Activated T-helper 17 cell treated with anti-CD3 and anti-CD28 coated beads, Interleukin-2, amount 50 U/mL, for 72 hours (primary cell): ENCODE measurements at regions not wholly inside any gene's neighbourhood (a gene's known extent, or its start where the extent isn't known, plus 50 kb on each side); places are given as distances from the start of the nearest gene placed in this dataset.
"Not testable (repeated sequence)": the region's sequence is repeated elsewhere in the genome, so short reads cannot be mapped to it uniquely, and the experiment has no call there.

Experiments used
- ATAC-seq: fragments of 150-1000 bp; cut with Tn5 transposase; replicated peaks from 2 replicates; pipeline ENCODE4 v1.10.0; 2021; ENCODE audit warnings: mild to moderate bottlenecking, moderate library complexity
- H3K27ac Mint-ChIP-seq: one replicate; pipeline ENCODE4 v1.8.0; 2022; ENCODE audit warnings: mixed read lengths
- H3K27me3 Mint-ChIP-seq: one replicate; pipeline ENCODE4 v1.8.0; 2022; ENCODE audit warnings: mixed read lengths
- H3K36me3 Mint-ChIP-seq: one replicate; pipeline ENCODE4 v1.8.0; 2022; ENCODE audit warnings: low read depth, mild to moderate bottlenecking, mixed read lengths
- H3K4me1 Mint-ChIP-seq: one replicate; pipeline ENCODE4 v1.8.0; 2022; ENCODE audit warnings: mixed read lengths
- H3K4me3 Mint-ChIP-seq: one replicate; pipeline ENCODE4 v1.8.0; 2022; ENCODE audit warnings: mild to moderate bottlenecking, mixed read lengths
- H3K9me3 Mint-ChIP-seq: one replicate; pipeline ENCODE4 v1.8.0; 2022; ENCODE audit warnings: mixed read lengths

- ATAC-seq, H3K9me3 Mint-ChIP-seq, H3K27ac Mint-ChIP-seq, H3K4me3 Mint-ChIP-seq, H3K27me3 Mint-ChIP-seq: not testable (repeated sequence)
- Mint-ChIP-seq H3K36me3 (peaks cover 22% of the 10 kb centered on the region), H3K4me1 (peaks cover 16% of the 10 kb centered on the region)
Observed at GRCh38 chr2:8446751-8447150, 235.1 kb upstream of the ID2 start.

- Mint-ChIP-seq H3K36me3 (peaks cover 16% of the 10 kb centered on the region), H3K4me1 (peaks cover 20% of the 10 kb centered on the region), H3K27ac (no peak overlapping the region), H3K27me3 (no peaks in the 10 kb centered on the region), H3K4me3 (no peak overlapping the region), H3K9me3 (no peaks in the 10 kb centered on the region)
- peak; percentile 24 for ATAC-seq
Observed at GRCh38 chr2:8447610-8448221, 234.1 kb upstream of the ID2 start.

- Mint-ChIP-seq H3K36me3 (peaks cover 22% of the 10 kb centered on the region), H3K4me3 (no peak overlapping the region)
- ATAC-seq, result no peak
Observed at GRCh38 chr2:8448824-8449556, 232.9 kb upstream of the ID2 start.

GRCh38 chr2:8451273-8451672 lies 230.6 kb upstream of the ID2 start:
- Mint-ChIP-seq H3K36me3 (peaks cover 34% of the 10 kb centered on the region), H3K4me1 (peaks cover 37% of the 10 kb centered on the region), H3K9me3 (no peaks in the 10 kb centered on the region), H3K4me3 (no peak overlapping the region), H3K27ac (peak overlapping the region; percentile 28), H3K27me3 (no peaks in the 10 kb centered on the region)
- no peak for ATAC-seq

More at GRCh38 chr2:8448824-8449556, 232.9 kb upstream of the ID2 start:
- H3K27me3 Mint-ChIP-seq, result no peaks in the 10 kb centered on the region
- H3K9me3 Mint-ChIP-seq, result no peaks in the 10 kb centered on the region
- H3K27ac Mint-ChIP-seq, result no peak overlapping the region
- H3K4me1 Mint-ChIP-seq, result peaks cover 25% of the 10 kb centered on the region

- Mint-ChIP-seq H3K27me3 (no peaks in the 10 kb centered on the region), H3K4me1 (peaks cover 37% of the 10 kb centered on the region), H3K36me3 (peaks cover 34% of the 10 kb centered on the region), H3K4me3 (peak overlapping the region; percentile 77), H3K27ac (peak overlapping the region; percentile 86), H3K9me3 (no peaks in the 10 kb centered on the region)
- ATAC-seq, result no peak
Observed at GRCh38 chr2:8452296-8452695, 229.6 kb upstream of the ID2 start.

GRCh38 chr2:8452979-8453903 lies 228.6 kb upstream of the ID2 start:
- ATAC-seq, result peak; percentile 65
- Mint-ChIP-seq H3K4me3 (peak overlapping the region; percentile 77), H3K27ac (peak overlapping the region; percentile 86), H3K4me1 (peaks cover 37% of the 10 kb centered on the region), H3K27me3 (no peaks in the 10 kb centered on the region), H3K9me3 (no peaks in the 10 kb centered on the region), H3K36me3 (peaks cover 44% of the 10 kb centered on the region)

- H3K27me3 Mint-ChIP-seq, result no peaks in the 10 kb centered on the region
- peak overlapping the region; percentile 77 for H3K4me3 Mint-ChIP-seq
- peak overlapping the region; percentile 86 for H3K27ac Mint-ChIP-seq
- H3K9me3 Mint-ChIP-seq, result no peaks in the 10 kb centered on the region
- peaks cover 46% of the 10 kb centered on the region for H3K36me3 Mint-ChIP-seq
- ATAC-seq, result no peak
- H3K4me1 Mint-ChIP-seq, result peaks cover 37% of the 10 kb centered on the region
Observed at GRCh38 chr2:8453904-8454302, 228.0 kb upstream of the ID2 start.

GRCh38 chr2:8454797-8455196 lies 227.1 kb upstream of the ID2 start:
- peak overlapping the region; percentile 86 for H3K27ac Mint-ChIP-seq
- no peaks in the 10 kb centered on the region for H3K9me3 Mint-ChIP-seq
- H3K4me3 Mint-ChIP-seq, result peak overlapping the region; percentile 77

GRCh38 chr2:8455236-8456150 lies 226.4 kb upstream of the ID2 start:
- peak overlapping the region; percentile 86 for H3K27ac Mint-ChIP-seq
- peak; percentile 65 for ATAC-seq
- peak overlapping the region; percentile 77 for H3K4me3 Mint-ChIP-seq
- H3K4me1 Mint-ChIP-seq, result peaks cover 33% of the 10 kb centered on the region
- peaks cover 53% of the 10 kb centered on the region for H3K36me3 Mint-ChIP-seq
- no peaks in the 10 kb centered on the region for H3K9me3 Mint-ChIP-seq
- no peaks in the 10 kb centered on the region for H3K27me3 Mint-ChIP-seq

More at GRCh38 chr2:8454797-8455196, 227.1 kb upstream of the ID2 start:
- H3K27me3 Mint-ChIP-seq, result no peaks in the 10 kb centered on the region
- peaks cover 49% of the 10 kb centered on the region for H3K36me3 Mint-ChIP-seq
- no peak for ATAC-seq
- H3K4me1 Mint-ChIP-seq, result peaks cover 37% of the 10 kb centered on the region

- Mint-ChIP-seq H3K36me3 (peaks cover 49% of the 10 kb centered on the region), H3K4me1 (peaks cover 36% of the 10 kb centered on the region), H3K9me3 (no peaks in the 10 kb centered on the region), H3K4me3 (peak overlapping the region; percentile 77), H3K27ac (peak overlapping the region; percentile 86), H3K27me3 (no peaks in the 10 kb centered on the region)
- peak; percentile 55 for ATAC-seq
Observed at GRCh38 chr2:8456151-8457091, 225.4 kb upstream of the ID2 start.

GRCh38 chr2:8457092-8457481 lies 224.8 kb upstream of the ID2 start:
- peaks cover 45% of the 10 kb centered on the region for H3K36me3 Mint-ChIP-seq
- H3K27ac Mint-ChIP-seq, result peak overlapping the region; percentile 94
- peak overlapping the region; percentile 77 for H3K4me3 Mint-ChIP-seq
- no peaks in the 10 kb centered on the region for H3K27me3 Mint-ChIP-seq
- H3K9me3 Mint-ChIP-seq, result no peaks in the 10 kb centered on the region
- peak; percentile 54 for ATAC-seq
- H3K4me1 Mint-ChIP-seq, result peaks cover 33% of the 10 kb centered on the region

- Mint-ChIP-seq H3K36me3 (peaks cover 45% of the 10 kb centered on the region), H3K4me3 (peak overlapping the region; percentile 77), H3K9me3 (no peaks in the 10 kb centered on the region), H3K4me1 (peaks cover 31% of the 10 kb centered on the region), H3K27ac (peak overlapping the region; percentile 94), H3K27me3 (no peaks in the 10 kb centered on the region)
- ATAC-seq, result no peak
Observed at GRCh38 chr2:8457699-8458502, 224.0 kb upstream of the ID2 start.
